Mucosa of rectum (tissue), 2 donors: ENCODE measurements at regions not wholly inside any gene's neighbourhood (a gene's known extent, or its start where the extent isn't known, plus 50 kb on each side); places are given as distances from the start of the nearest gene placed in this dataset.

Experiments used
- H3K27ac ChIP-seq, 2 donors: one replicate each; pipeline ENCODE4 v1.7.0; 2013; ENCODE audit warnings: inconsistent platforms in 2 of 2, low read depth in 2 of 2, low read length in 2 of 2
- H3K27me3 ChIP-seq, 2 donors: one replicate each; pipeline ENCODE4 v1.7.0; 2013; ENCODE audit warnings: low read length in 2 of 2; ENCODE audit not compliant: control insufficient read depth in 2 of 2, insufficient read depth in 2 of 2
- H3K36me3 ChIP-seq, 2 donors: one replicate each; pipeline ENCODE4 v1.7.0; 2013; ENCODE audit warnings: low read length in 2 of 2; ENCODE audit not compliant: control insufficient read depth in 2 of 2, insufficient read depth in 2 of 2
- H3K4me1 ChIP-seq, 2 donors: one replicate each; pipeline ENCODE4 v1.7.0; 2013; ENCODE audit warnings: low read length in 2 of 2, mild to moderate bottlenecking in 1 of 2; ENCODE audit not compliant: control insufficient read depth in 2 of 2, insufficient read depth in 2 of 2
- H3K4me3 ChIP-seq, 2 donors: one replicate each; pipeline ENCODE4 v1.7.0; 2013; ENCODE audit warnings: low read length in 2 of 2
- H3K9ac ChIP-seq, 2 donors: one replicate each; pipeline ENCODE4 v1.7.0; 2013; ENCODE audit warnings: low read length in 2 of 2, low read depth in 1 of 2, mild to moderate bottlenecking in 1 of 2
- H3K9me3 ChIP-seq, 2 donors: one replicate each; pipeline ENCODE4 v1.7.0; 2013; ENCODE audit warnings: low read length in 2 of 2; ENCODE audit not compliant: control insufficient read depth in 2 of 2
- donor health status: healthy.
- donor health status: Normal muscosa, but diverticular disease.

DNA sequence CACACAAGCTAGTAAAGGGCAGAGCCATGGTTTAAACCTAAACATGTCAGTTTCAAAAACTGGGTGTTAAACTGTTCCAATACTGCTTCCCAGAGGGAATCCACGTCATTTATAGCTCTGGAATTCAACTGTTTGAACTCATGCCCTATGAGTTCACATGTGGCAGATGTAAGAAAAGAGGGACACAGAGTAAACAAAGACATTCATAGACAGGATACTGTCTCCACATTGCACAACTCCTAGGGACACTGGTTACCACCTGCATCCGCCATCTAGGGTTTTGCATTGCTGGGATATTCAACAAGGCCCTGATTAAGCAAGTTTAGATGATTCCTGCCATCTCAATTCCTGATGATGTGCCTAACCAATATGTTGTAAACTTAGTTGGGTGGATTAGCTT is 134.1 kb upstream of the COL8A1 start:
- H3K9me3 ChIP-seq = no peaks in the 10 kb centered on the region
- H3K27ac ChIP-seq = no peak overlapping the region
- H3K36me3 ChIP-seq = no peaks in the 10 kb centered on the region
- H3K4me3 ChIP-seq = no peak overlapping the region
- H3K27me3 ChIP-seq = no peaks in the 10 kb centered on the region
- no peak overlapping the region for H3K9ac ChIP-seq
- H3K4me1 ChIP-seq = no peaks in the 10 kb centered on the region

DNA sequence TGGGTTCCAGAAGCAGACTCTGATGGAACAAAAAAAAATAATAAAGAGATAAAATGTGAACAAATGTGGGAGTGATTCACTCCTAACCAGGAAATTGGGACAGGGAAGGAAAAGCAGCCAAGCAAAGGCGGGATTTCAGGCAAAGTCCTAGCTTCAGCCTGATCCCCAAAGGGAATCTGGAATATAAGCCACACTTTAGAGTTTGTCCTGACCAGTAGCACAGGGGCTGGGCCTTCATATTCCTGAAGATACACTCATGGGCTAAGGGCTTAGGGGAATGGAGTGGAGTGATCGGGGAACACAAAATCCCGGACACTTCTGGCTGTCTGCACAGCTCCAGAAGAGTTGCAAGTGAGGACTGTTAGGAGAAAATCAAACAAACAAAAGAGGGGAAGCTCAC is 135.0 kb upstream of the COL8A1 start:
- H3K9me3 ChIP-seq = no peaks in the 10 kb centered on the region
- no peak overlapping the region for H3K9ac ChIP-seq
- H3K27me3 ChIP-seq = no peaks in the 10 kb centered on the region
- H3K4me3 ChIP-seq = no peak overlapping the region
- no peaks in the 10 kb centered on the region for H3K4me1 ChIP-seq
- H3K27ac ChIP-seq = no peak overlapping the region
- no peaks in the 10 kb centered on the region for H3K36me3 ChIP-seq

DNA sequence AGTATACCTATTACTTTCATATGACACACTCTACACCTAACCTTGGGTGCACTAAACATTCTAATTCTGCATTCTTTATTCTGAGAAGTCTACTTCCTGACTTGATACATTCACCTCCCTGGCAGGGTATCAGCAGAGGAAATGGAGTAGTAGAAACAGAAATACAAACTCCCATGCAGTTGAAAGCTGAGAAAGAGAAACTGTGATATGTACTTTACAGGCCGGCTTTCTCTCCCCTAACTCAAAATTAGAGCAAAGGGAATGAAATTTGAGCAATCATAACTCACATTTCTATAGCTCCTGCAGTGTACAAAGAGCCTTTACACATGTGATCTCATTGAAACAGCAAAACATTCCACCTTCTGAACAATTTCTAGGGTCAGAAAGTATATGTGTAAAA is 135.5 kb upstream of the COL8A1 start:
- no peak overlapping the region for H3K27ac ChIP-seq

DNA sequence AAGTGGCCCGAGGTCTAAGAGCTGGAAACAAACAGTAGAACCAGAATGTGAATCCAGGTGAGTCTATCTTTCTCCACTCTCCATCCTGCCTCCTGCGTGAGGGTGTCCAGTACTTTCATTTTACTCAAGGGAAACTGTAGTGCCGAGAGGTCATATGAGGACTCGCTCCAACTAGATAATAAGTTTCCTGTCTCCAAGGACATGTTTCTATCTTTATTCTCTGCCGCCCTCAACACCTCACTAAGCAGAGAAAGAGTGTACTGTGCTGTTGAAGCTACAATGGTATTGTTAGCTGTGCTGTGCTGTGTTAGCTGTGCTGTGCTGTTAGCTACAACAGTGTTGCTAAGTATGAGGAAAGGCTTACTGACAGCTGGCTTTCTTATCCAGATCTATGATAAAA is 137.9 kb upstream of the COL8A1 start:
- H3K27me3 ChIP-seq = no peaks in the 10 kb centered on the region

More for the DNA sequence above, 135.5 kb upstream of the COL8A1 start:
- no peak overlapping the region for H3K9ac ChIP-seq
- no peaks in the 10 kb centered on the region for H3K36me3 ChIP-seq
- H3K4me3 ChIP-seq = no peak overlapping the region
- H3K9me3 ChIP-seq = no peaks in the 10 kb centered on the region
- no peaks in the 10 kb centered on the region for H3K27me3 ChIP-seq
- H3K4me1 ChIP-seq = no peaks in the 10 kb centered on the region

DNA sequence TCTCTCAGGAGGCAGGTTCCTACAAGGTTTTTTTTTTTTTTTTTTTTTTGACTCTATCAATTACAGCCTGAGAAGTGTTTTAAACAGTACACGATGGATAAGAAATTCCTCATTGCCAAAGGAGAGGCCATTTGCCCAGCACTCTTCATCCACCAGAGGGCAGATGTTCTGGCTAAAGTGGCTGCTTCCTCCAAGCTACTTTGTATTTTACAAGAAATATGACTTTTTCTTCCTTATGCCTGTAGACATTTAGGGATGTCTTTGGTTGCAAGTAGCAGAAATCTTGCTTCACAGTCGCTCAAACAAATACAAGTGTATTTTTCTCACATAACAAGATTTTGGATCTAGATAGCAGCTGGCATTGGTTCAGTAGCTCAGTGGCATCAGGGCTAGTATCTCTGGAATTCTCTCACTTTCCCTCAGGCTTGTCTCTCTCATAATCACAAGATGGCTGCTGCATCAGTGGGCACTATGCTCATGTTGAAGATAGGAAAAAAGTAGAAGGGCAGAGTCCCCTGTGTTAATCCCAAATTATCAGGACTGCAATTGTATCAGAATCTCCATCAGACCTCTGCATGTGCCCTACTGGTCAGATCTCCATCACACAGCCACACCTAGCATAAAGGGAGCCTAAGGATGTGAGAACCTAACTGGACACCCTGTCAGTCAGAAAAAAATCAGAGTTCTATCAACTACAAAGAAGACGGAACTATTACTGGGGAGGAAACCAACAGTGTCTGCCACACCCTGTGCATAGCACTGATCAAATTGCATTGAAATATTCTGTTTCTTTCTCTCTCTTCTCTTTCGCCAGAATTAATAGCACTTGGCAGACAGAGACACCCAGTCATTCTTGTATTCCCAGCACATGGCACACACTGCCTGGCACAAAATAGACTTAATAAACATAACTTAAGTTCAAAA is 138.9 kb upstream of the COL8A1 start:
- H3K9me3 ChIP-seq = no peaks in the 10 kb centered on the region
- H3K4me1 ChIP-seq = no peaks in the 10 kb centered on the region
- no peaks in the 10 kb centered on the region for H3K27me3 ChIP-seq
- no peak overlapping the region for H3K27ac ChIP-seq
- H3K9ac ChIP-seq = no peak overlapping the region
- no peak overlapping the region for H3K4me3 ChIP-seq
- H3K36me3 ChIP-seq = no peaks in the 10 kb centered on the region

More for the DNA sequence above, 137.9 kb upstream of the COL8A1 start:
- Histone ChIP-seq H3K4me1 (no peaks in the 10 kb centered on the region), H3K27ac (no peak overlapping the region), H3K4me3 (no peak overlapping the region), H3K36me3 (no peaks in the 10 kb centered on the region), H3K9ac (no peak overlapping the region), H3K9me3 (no peaks in the 10 kb centered on the region)

DNA sequence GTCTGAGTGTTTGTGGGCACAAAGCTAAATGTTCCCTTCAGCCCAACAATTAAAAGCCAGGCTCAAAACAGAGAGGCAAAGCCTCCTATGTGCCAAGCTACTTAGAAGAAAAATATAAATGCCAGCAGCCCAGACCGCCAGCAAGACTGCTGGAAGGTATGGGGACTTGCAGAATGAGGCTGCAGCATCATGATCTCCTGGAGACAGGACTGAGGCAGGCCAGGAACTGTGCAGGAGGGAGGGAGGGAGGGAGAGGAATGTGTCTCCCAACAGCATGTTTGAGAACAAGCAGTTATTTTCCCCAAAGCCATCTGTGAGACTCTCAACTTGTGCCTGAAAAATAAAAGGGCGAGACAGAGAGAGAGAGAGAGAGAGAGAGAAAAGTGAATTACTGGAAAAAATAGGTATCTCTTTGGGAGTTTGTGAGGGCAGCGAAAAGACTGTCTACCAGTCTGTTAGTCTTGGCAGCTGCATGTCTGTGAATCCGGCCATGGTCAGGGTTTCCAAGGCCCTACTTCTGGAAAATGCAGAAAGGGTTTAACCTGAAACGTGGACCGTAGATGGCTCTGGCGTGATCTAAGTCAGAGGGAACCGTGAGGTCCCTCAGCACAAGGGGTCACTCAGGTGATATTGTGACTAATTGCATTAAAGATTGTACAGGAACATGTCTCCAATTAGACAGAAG is 139.7 kb upstream of the COL8A1 start:
- no peaks in the 10 kb centered on the region for H3K9me3 ChIP-seq
- no peak overlapping the region for H3K27ac ChIP-seq

DNA sequence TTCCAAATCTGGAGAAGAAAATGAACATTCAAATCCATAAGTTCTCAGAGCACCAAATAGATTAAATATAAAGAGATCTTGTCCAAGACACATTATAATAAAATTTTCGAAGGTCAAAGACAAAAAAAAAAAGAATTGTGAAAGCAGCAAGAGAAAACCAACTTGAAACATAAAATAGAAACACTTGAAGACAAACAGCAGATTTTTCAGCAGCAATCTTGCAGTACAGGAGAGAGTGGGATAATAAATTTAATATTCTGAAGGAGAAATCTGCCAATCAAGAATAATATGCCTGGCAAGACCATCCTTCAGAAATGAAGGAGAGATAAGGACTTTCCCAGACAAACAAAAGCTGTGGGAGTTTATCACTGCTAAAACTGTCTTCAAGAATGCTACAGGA is 150.5 kb upstream of the COL8A1 start:
- no peaks in the 10 kb centered on the region for H3K4me1 ChIP-seq
- no peak overlapping the region for H3K9ac ChIP-seq
- no peak overlapping the region for H3K27ac ChIP-seq
- H3K9me3 ChIP-seq = peaks cover 0 to 2% of the 10 kb centered on the region in 2 donors
- no peaks in the 10 kb centered on the region for H3K27me3 ChIP-seq
- H3K4me3 ChIP-seq = no peak overlapping the region
- no peaks in the 10 kb centered on the region for H3K36me3 ChIP-seq

More for the DNA sequence above, 139.7 kb upstream of the COL8A1 start:
- Histone ChIP-seq H3K4me1 (no peaks in the 10 kb centered on the region), H3K27me3 (no peaks in the 10 kb centered on the region), H3K9ac (no peak overlapping the region), H3K4me3 (no peak overlapping the region), H3K36me3 (no peaks in the 10 kb centered on the region)

DNA sequence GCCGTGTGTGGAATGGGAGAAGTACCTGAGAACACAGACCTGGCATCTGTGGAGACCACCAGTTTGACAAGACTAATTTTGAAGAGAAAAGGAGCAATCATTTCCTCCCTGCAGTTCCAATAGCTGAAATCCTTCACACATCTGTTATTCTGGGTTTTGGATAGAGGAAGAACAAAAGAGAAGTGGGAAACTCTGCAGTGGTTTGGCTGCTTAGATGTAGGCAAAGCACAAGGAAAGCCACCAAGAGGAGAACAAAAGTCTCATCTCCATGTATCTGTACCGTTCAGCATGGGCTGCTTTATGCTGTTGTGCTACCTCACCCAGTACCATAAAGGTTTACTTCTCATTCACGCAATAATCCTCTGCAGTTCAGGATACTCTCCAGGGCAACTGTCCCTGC is 153.1 kb upstream of the COL8A1 start:
- Histone ChIP-seq H3K9ac (no peak overlapping the region), H3K9me3 (peaks cover 0 to 2% of the 10 kb centered on the region in 2 donors), H3K27ac (no peak overlapping the region), H3K36me3 (no peaks in the 10 kb centered on the region), H3K27me3 (no peaks in the 10 kb centered on the region), H3K4me3 (no peak overlapping the region), H3K4me1 (no peaks in the 10 kb centered on the region)

DNA sequence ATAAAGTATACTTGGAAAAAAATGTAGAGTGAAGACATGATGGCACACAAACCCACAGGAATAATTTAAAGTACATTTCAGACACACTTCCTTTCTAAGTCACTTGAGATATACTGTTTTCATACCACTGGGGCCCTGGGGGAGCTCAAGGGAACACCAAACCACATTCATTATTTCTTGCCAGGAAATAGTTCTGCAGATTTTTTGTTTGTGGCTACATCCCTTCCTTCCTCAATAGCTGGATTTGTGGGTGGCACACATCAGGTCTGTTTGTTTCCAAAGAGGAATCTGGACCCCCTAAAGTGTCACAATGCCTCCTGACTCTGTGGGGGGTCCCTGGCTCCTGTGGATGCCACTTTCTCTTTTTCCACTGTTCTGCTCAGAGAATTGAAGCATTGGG is 153.5 kb upstream of the COL8A1 start:
- H3K9me3 ChIP-seq = peaks cover 0 to 2% of the 10 kb centered on the region in 2 donors
- H3K9ac ChIP-seq = no peak overlapping the region
- H3K27ac ChIP-seq = no peak overlapping the region
- H3K4me3 ChIP-seq = no peak overlapping the region
- no peaks in the 10 kb centered on the region for H3K36me3 ChIP-seq
- no peaks in the 10 kb centered on the region for H3K27me3 ChIP-seq
- H3K4me1 ChIP-seq = no peaks in the 10 kb centered on the region

DNA sequence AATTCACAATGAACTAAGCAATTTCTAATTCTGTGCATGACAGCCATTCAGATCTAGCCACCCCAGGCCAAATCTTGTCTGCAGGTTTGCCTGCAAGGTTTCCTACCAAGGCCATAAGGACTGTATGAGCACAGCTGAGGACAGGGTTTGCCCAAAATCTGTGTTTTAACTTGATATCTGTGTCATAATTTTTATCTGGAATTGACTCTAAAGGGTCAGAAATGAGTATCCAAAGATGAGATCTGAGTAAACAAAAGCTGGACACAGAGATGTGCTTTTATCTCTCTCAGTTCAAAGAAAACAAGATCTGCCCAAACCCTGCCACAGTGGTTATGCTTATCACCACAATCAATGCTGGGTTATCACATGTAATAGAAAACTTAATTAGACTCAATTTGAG is 154.6 kb upstream of the COL8A1 start:
- peaks cover 0 to 2% of the 10 kb centered on the region in 2 donors for H3K9me3 ChIP-seq
- no peak overlapping the region for H3K9ac ChIP-seq
- H3K4me1 ChIP-seq = no peaks in the 10 kb centered on the region
- H3K27ac ChIP-seq = no peak overlapping the region
- no peak overlapping the region for H3K4me3 ChIP-seq
- no peaks in the 10 kb centered on the region for H3K27me3 ChIP-seq
- no peaks in the 10 kb centered on the region for H3K36me3 ChIP-seq
